Stimulated activated CD8-positive, alpha-beta memory T cell treated with anti-CD3 and anti-CD28 coated beads, Interleukin-7, amount 100 ng/mL, for 1 hour (primary cell): ENCODE measurements at regions not wholly inside any gene's neighbourhood (a gene's known extent, or its start where the extent isn't known, plus 50 kb on each side); places are given as distances from the start of the nearest gene placed in this dataset.

ENCODE experiments used
- DNase-seq, 2 donors: peaks; one replicate each; pipeline ENCODE4 v3.0.0-alpha.2; 2020; ENCODE audit warnings: low read depth in 2 of 2

DNA sequence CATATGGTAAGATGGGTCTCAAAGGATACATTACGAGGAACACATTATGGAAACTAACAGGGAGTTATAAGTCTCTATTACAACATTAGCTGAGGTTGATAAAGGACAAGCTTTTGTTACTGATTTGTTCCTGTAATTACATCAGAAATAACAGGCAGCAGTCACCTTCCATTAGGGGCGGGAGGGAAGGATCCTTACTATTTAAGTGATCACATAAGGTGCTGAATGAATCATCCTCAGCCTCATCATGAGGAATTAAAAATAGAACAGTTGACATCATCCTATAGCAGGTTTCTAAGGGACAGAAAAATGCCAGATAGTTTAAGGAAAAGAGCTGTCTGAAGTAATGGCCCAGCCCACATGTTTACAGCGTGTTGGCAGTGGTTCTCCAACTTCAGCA lies 86.9 kb upstream of the MGAT5 start:
- no peak for DNase-seq

DNA sequence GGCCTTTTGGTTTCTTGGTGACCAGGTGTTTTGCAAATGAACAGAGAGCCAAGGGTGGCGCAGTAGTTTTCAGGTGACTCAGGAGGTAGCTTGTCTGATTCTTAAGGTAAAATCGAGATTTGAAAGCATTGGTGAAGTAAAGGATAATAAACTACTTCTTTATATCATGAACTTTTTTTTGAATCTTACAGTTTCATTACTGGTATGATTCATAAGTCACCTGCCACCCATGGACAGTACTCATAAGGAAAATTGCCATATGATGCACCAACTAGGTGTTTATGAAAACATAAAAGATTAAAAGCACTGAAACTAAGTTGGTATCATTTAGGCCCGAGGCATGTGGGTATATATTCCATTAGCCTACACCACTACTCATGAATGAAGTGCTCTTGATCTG lies 84.1 kb upstream of the MGAT5 start:
- no peak for DNase-seq

DNA sequence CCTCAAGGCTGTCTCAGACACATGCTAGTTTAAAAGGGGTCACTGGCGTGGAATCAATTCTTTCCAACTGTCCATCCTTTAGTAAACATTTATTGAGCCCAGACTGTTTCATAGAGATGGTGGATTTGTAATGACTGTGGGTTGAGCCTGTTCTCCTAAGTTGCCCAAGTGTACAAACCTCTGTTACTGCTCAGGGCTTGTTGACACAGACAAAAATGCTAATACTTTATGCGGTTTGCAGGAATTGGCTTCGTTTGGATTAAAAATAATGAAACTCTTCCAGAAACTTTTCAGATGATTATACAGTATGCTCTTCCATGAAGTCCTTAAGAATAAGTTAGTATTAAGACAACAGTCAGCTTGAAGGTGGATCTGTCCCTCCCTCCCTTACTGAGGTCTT lies 83.6 kb upstream of the MGAT5 start:
- no peak for DNase-seq

DNA sequence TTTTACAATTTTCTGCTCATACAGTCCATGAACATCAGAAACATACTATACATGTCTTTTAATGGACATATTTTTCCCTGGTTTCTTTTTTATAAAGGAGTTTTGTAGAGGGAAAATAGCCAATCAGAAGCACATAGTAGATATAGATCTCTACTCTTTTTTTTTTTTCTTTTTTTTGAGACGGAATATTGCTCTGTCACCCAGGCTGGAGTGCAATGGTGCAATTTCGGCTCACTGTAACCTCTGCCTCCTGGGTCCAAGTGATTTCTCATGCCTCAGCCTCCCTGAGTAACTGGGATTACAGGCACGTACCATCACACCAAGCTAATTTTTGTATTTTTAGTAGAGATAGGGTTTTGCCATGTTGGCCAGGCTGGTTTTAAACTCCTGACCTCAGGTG lies 83.2 kb upstream of the MGAT5 start:
- no peak for DNase-seq

DNA sequence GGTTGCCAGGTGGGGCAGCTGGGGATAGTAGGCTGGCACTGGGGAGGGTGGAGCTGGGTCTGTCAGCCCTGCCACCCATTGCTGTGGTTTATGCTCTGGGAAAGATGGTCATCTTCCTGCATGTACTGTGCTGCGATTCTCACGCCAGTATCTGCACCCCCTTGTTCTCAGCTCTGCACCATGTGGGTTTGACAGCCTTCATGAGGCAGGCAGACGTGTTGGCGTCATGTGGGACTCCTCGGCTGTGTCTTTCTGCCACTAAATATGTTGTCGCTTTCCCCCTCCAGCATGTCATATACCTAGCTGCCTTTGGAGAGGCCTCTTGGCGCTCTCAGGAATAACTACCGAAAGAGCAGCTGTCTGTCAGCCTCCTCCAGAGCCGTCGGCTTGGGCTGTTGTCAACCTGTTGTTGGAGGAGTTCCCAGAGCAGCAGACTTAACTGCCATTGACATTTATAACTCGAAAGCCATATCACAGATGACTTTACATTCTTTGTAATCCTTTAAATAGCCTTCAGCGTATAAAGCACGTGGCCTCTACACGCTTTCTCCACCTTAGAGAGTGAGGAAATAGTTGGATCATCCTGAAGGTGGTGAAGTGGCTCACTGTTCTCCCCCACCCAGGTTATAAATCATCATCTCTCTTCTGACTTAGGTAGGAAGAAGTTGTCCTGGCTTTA lies 80.4 kb upstream of the MGAT5 start:
- no peak for DNase-seq

DNA sequence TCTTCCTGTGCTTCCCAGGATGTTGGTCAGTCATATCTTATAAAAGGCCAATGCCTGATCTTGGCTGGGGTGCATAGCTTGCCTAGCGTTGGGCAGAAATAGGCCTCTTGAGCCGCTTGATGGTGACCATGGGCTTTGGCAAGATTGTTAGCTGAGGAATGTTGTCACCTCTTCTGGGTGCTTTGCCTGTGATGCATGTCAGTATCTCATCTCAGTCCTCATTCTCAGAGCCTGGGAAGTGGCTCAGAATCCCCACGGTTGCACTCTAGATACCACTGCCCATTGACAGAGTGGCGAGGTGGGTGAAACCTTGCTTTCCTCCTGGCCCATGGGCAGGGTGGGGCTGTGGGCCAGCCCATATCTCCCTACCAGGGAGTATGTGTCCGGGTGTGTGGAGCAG lies 79.2 kb upstream of the MGAT5 start:
- DNase-seq = no peak

DNA sequence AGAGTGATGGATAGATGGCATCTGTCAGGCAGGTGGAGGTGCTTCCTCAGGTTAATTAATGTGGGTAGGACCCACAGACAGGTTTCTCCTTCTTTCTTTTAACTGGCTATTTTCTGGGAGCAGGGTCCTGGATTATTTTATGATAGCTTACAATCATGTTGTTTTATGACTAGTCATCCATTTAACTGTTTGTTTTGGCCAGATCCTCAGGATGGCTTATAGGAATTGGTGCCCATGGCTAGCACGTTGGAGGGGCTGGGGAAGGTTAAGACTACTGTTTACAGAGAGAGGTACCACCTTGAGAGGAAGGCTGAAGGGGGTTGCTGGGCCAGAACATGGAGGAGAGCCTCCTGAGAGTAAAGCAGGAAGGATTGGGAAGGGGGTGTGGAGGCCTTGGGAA lies 78.0 kb upstream of the MGAT5 start:
- no peak for DNase-seq

DNA sequence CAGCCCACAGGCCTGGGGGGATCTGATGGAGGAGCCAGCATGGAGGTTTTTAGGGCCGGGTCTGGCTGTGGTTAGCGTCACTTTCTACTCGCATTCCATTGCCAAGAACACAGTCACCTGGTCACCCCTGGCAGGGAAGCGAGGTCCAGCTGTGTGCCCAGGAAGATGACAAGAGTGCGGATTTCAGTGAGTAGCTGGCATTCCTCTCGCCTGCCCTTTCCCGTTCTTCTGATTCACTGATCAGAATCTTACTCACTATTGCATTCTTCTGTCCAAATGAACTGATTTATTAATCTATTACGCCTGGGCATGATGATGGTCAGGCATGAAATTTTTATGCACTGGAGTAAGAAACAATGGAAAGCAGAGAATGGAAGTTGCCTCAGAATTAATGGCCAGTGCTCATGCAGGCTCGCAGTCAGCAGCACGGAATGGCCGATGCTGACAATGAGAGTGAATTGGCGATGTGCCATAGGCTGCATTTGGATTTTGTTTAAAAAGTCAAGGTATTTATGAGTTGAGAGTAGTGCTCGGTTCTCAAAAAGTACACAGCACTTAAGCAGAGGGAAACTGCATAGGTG lies 76.4 kb upstream of the MGAT5 start:
- DNase-seq = no peak

DNA sequence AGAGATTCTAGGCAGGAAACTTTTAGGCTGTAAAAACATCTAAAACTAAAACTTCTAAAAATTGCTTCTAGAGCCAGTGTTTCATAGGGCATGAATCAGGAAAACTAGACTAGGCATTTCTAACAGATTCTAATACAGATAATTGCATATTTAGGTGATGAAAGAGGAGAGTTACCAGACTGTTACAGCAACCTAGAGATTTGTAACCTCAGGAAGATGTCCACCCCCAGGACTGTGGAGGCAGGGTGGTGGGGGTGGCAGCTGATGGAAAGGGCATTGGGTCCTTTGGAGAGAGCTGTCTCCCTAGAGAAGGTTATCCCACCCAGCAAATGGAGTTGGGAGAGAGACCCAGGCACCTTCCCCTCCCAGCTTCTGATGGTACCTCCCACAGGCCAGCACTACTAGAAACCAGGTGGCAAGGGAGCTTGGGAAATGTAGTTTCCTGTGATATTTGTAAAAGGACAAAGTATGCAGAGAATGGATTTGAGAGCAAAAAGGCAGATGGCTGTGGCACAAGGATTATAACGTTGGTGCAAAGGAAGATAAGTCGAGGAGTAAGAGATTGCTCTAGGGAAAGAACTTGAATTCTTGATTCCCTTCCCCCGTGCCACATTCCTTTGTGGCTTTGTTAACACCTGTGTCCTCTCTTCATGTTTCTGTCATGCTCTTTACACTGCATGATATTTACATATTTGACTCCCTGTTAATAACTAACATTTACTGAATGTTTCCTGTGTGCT lies 75.6 kb upstream of the MGAT5 start:
- no peak for DNase-seq

DNA sequence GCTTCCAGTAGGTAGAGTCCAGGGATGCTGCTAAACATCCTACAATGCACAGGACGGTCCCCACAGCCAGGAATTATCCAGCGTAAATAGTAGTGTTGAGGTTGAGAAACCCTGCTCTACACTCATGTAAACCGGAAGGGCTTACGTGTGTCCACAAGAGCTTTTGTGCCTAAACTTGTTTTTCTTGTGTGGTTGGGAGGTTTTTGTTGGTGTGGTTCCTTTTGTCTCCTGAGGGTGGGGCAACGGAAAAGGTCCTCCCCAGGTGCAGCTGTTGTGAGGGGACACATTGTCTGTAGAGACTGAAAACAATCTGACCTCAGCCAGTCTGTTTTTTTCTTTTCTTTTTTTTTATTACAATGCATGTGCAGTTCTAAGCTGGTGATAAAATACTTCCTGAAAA lies 72.7 kb upstream of the MGAT5 start:
- DNase-seq = no peak

DNA sequence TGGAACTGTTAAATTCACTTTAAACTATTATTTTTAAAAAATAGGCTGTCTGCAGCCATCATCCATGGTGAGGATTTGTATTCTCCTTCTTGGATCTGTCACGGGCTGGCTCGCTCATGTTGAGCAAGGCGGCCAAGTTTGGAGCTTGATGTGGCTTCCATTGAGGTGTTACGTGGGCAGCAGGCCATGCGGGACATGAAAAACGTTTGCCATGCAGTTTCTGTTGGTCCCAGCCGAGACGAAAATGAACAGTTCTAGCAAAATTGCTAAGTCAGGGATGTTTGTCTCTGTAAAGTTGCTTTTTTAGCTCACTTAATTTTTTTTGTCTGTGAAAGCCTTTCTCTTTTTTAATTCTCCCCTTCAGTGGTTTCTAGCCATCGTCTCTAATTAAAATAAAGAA lies 70.2 kb upstream of the MGAT5 start:
- no peak for DNase-seq

DNA sequence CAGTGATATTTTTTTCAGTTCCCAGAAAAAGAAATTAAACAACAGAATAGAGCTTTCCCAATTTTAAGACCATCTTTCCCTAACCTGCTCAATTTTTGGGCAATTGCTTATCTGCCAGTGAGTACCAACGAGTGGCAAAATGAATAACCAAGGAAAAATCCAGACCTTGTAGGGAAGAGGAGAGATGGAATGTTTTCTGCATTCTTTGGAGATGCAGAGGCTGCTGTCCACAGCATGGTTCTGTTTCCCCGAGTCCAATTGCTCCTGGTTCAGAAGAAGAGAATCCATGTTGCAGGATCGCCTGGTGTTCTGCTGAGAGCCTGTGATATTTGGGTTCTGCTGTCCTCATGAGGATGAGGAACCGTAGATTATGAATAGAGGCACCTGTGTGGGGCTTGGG lies 68.2 kb upstream of the MGAT5 start:
- no peak for DNase-seq

DNA sequence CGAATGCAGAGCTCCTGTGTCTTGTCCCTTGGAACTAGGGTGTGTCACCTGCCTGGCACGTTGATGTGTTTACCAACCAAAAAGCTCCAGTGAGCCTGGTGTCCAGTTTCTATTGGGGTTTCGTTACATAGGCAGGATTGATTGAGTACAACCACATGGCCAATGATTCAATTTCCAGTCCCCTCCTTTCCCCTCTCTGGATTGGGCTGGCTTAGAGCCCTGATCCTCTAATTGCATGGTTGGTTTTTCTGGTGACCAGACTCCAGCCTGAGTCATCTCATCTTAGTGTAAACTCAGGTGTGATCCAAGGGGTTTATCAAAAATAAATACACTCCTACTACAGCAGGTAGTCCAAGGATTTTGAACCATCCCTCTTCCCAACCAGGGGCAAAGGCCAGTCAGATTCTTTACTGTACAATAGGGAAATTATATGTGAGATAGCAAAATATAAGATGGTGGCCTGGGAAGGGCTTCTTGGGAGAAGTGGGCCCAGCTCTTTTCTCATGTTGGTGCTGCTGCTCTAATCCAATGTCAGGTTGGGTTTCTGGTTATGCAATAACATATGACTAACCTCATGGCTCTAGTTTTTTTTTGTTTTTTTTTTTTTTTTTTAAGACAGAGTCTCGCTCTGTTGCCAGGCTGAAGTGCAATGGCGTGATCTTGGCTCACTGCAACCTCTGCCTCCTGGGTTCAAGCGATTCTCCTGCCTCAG lies 64.7 kb upstream of the MGAT5 start:
- DNase-seq = no peak

DNA sequence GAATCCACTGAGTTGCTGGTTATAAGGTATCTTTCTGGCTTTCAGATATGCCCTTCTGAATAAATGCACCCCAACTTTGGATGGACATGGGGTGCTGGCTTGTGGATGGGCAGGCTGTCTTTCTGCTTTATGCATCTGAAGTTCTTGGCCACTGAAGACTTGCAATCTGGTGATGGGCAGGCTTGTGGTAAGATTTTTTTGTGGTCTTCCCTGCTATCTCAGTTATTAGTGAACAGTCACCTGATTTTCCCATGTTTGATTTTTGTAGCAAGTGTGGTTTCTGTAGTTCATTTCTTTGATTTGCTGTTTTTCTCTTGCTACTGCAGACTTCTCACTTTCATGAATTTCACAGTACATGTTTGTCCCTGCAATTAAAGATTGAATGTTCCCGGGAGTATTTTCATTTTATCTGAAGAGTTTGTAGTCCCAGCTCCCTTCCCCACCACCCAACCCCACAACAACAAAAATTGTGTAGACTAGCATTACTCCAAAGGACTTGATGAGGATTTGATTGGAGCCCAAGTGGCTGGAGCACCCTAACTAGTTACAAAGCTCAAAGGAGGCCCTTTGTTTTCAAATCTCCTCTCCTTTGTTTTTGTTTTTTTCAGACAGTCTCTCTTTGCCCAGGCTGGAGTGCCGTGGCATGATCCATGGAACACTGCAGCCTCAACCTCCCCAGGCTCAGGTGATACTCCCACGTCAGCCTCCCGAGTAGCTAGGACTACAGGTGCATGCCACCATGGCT lies 63.6 kb upstream of the MGAT5 start:
- DNase-seq = no peak

DNA sequence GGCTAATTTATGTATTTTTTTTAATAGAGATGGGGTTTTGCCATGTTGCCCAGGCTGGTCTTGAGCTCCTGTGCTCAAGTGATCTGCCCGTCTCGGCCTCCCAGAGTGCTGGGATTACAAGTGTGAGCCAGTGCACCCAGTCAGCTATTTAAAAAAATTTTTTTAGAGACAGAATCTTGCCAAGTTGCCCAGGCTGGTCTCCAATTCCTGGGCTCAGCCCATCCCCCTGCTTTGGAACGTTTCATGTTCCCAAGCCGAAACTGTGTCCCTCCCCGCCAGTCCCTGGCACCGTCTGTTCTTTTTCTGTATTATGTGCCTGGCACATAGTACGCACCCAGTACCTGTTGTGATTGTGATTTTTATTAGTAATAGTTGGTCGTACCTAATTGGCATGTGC lies 63.1 kb upstream of the MGAT5 start:
- DNase-seq = no peak

DNA sequence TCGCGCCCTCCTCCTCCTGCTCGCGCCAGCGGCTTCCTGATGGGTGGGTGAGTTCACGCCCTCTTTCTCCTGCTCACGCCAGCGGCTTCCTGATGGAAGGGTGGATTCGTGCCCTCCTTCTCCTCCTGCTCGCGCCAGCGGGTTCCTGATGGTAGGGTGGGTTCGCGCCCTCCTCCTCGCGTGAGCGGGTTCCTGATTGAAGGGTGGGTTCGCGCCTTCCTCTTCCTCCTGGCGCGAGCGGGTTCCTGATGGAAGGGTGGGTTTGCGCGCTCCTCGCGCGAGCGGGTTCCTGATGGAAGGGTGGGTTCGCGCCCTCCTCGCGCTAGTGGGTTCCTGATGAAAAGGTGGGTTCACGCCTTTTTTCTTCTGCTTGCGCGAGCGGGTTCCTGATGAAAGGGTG lies 62.0 kb upstream of the MGAT5 start:
- DNase-seq = no peak

DNA sequence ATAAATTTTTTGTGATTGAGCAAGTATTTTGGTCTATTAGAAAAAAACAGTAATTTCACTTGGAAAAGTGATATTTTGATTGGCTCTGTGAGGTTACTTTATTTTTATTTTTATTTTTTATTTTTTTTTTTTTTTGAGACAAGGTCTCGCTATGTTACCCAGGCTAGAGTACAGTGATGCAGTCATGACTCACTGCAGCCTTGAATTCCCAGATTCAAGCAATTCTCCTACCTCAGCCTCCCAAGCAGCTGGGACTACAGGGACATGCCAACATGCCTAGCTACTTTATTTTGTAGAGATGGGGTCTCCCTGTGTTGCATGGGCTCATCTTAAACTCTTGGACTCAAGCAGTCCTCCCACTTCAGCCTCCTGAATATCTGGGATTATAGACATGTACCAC lies 60.9 kb upstream of the MGAT5 start:
- no peak for DNase-seq

DNA sequence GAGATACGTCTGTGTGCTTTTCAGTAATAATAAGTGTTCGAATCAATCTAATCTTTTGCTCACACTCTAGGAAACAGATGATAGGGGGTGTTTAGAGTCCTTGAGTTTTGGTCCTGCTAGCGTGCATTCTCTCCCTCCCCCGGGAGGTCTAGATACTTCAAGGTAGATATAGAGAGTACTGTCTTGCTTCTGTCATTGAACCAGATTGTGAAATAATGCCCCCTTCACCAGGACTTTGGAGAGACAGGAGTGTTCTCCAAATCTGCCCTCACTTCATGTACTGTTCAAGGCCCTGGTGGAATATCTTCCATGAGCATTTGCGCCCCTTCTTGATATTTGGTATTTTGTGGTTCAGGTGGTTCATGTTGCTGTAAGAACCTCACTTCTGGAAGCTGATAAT lies 59.4 kb upstream of the MGAT5 start:
- DNase-seq = no peak

DNA sequence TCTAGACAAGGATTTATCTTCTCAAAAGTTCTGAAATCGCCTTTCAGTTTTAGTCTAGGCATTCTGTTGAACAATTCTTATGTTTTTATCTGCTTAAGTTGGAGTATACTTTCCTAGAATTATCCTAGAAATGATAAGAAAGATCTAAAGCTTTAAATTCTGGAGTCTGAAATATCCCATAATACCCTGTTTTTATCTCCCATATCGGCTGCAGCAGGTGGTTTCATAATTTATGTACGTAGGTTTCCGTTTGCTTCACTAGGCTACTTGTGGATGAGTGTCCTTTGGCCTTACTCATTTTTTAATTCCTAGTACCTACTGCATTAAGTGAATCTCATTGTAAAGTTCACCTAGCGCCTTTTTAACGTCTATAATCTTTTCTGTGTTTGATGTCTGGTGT lies 58.5 kb upstream of the MGAT5 start:
- no peak for DNase-seq

DNA sequence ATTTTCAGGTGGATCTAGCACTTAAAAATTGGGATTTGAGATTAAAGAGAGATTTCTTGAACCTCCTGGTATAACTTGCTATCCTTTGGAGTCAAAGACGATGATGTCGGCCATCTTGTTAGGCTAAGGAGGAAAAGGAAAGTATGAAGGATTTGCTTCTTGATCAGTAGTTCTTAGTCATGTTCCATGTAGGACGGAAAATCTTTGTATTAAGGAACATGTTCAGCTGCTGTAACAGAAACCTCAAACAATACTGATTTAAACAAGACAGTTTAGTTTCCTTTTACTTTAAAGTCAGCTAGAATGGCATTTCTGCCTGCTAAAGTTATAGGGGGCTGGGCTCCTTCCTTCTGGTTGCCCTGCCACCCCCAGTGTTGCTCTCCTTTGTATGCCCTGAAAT lies 56.4 kb upstream of the MGAT5 start:
- no peak for DNase-seq

DNA sequence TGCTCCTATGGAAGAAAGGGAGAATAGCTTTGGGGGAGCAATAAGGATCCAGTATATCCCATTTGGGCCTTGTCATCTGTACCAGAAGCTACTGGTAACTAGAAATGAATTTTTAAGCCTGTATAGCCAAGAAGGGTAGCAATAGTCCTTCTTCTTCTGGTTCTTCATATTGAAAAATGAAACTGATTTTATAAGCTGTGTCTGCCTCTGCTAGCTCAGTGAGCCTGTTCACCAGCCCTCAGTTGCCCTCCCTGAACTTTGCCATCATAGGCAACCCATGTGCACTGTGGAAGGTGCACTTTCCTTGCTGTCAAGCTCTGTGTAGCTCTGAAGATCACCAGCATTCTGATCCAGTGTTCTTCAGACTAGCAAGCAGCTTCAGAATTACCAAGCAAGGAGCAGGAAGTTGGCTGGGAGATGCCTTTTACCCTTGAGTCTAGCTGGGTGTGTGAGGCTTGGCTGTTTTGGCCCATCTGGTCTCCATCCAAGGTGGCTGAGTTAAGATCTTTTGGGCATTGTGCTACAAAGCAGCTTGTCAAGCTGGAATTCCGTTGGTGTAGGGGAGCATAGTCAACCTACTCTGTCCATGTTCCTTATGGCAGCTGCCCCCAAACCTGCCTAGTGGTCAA lies 55.8 kb upstream of the MGAT5 start:
- DNase-seq = no peak

DNA sequence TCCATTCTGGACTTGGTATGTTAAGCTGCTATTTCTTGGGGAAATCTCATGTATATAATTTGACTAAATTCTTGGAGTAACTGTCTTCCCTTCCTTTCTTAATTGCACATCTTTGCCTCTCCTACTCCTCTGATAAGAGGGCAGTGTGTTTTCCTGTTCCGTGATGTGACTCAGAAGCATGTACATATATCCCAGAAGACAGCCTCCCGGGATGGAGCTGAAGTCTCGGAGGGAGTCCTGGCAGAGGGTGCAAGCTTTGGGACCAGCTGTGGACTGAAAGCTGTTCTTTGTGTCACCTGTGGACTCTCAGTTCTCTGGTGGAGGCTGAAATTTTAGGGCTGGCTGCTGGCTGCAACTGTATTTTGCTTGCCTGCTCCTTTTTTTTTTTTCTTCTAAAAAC lies 54.7 kb upstream of the MGAT5 start:
- no peak for DNase-seq
